ENCODE measurements at regions not wholly inside any gene's neighbourhood (a gene's known extent, or its start where the extent isn't known, plus 50 kb on each side); places are given as distances from the start of the nearest gene placed in this dataset.

- H3K27ac ChIP-seq: no peak overlapping the region
- H3K36me3 ChIP-seq (ENCODE audit: insufficient read depth, low read length): no peaks in the 10 kb centered on the region
- DNase-seq (ENCODE audit: low read depth, low spot score): no peak
- H3K9ac ChIP-seq (ENCODE audit: insufficient read length): no peak overlapping the region
- TF ChIP-seq POLR2AphosphoS5 (IDR thresholded peaks at IDR 0.05; ENCODE audit: borderline replicate concordance, low read depth, low read length) (no peak), EZH2 (IDR thresholded peaks at IDR 0.05) (no peak), FOXP2 (optimal IDR thresholded peaks at IDR 0.05; ENCODE audit: control extremely low read depth, extremely low read length, insufficient read depth) (no peak)
- no peak overlapping the region for H3K4me3 ChIP-seq
- no peaks in the 10 kb centered on the region for H3K9me3 ChIP-seq (ENCODE audit: low read depth, low read length)
These were observed 114.0 kb downstream of the SPANXN4 start for GRCh38 chrX:143139681-143140080.

GRCh38 chrX:143121477-143121876 lies 95.7 kb downstream of the SPANXN4 start:
- TF ChIP-seq FOXP2 (optimal IDR thresholded peaks at IDR 0.05; ENCODE audit: control extremely low read depth, extremely low read length, insufficient read depth) (no peak), POLR2AphosphoS5 (IDR thresholded peaks at IDR 0.05; ENCODE audit: borderline replicate concordance, low read depth, low read length) (no peak), EZH2 (IDR thresholded peaks at IDR 0.05) (no peak)
- H3K4me3 ChIP-seq: no peak overlapping the region
- no peaks in the 10 kb centered on the region for H3K36me3 ChIP-seq (ENCODE audit: insufficient read depth, low read length)
- no peak overlapping the region for H3K27ac ChIP-seq
- no peak overlapping the region for H3K9ac ChIP-seq (ENCODE audit: insufficient read length)
- H3K9me3 ChIP-seq (ENCODE audit: low read depth, low read length): no peaks in the 10 kb centered on the region
- DNase-seq (ENCODE audit: low read depth, low spot score): no peak

GRCh38 chrX:143115466-143115865 lies 89.7 kb downstream of the SPANXN4 start:
- H3K4me3 ChIP-seq: no peak overlapping the region
- TF ChIP-seq EZH2 (IDR thresholded peaks at IDR 0.05): no peak
- TF ChIP-seq FOXP2 (optimal IDR thresholded peaks at IDR 0.05; ENCODE audit: control extremely low read depth, extremely low read length, insufficient read depth): no peak
- TF ChIP-seq POLR2AphosphoS5 (IDR thresholded peaks at IDR 0.05; ENCODE audit: borderline replicate concordance, low read depth, low read length): no peak
- no peak for DNase-seq (ENCODE audit: low read depth, low spot score)
- no peaks in the 10 kb centered on the region for H3K9me3 ChIP-seq (ENCODE audit: low read depth, low read length)
- no peak overlapping the region for H3K27ac ChIP-seq
- H3K36me3 ChIP-seq (ENCODE audit: insufficient read depth, low read length): no peaks in the 10 kb centered on the region
- H3K9ac ChIP-seq (ENCODE audit: insufficient read length): no peak overlapping the region

- H3K4me3 ChIP-seq: no peak overlapping the region
- H3K9me3 ChIP-seq (ENCODE audit: low read depth, low read length): no peaks in the 10 kb centered on the region
- no peak overlapping the region for H3K9ac ChIP-seq (ENCODE audit: insufficient read length)
- no peaks in the 10 kb centered on the region for H3K36me3 ChIP-seq (ENCODE audit: insufficient read depth, low read length)
- no peak for TF ChIP-seq POLR2AphosphoS5 (IDR thresholded peaks at IDR 0.05; ENCODE audit: borderline replicate concordance, low read depth, low read length)
- TF ChIP-seq FOXP2 (optimal IDR thresholded peaks at IDR 0.05; ENCODE audit: control extremely low read depth, extremely low read length, insufficient read depth): no peak
- no peak for TF ChIP-seq EZH2 (IDR thresholded peaks at IDR 0.05)
- no peak for DNase-seq (ENCODE audit: low read depth, low spot score)
- no peak overlapping the region for H3K27ac ChIP-seq
These were observed 70.1 kb downstream of the SPANXN4 start for GRCh38 chrX:143095816-143096215.

- no peaks in the 10 kb centered on the region for H3K36me3 ChIP-seq (ENCODE audit: insufficient read depth, low read length)
- no peak overlapping the region for H3K9ac ChIP-seq (ENCODE audit: insufficient read length)
- no peak overlapping the region for H3K4me3 ChIP-seq
- H3K9me3 ChIP-seq (ENCODE audit: low read depth, low read length): no peaks in the 10 kb centered on the region
- DNase-seq (ENCODE audit: low read depth, low spot score): no peak
- TF ChIP-seq FOXP2 (optimal IDR thresholded peaks at IDR 0.05; ENCODE audit: control extremely low read depth, extremely low read length, insufficient read depth) (no peak), EZH2 (IDR thresholded peaks at IDR 0.05) (no peak), POLR2AphosphoS5 (IDR thresholded peaks at IDR 0.05; ENCODE audit: borderline replicate concordance, low read depth, low read length) (no peak)
- no peak overlapping the region for H3K27ac ChIP-seq
These were observed 69.6 kb downstream of the SPANXN4 start for GRCh38 chrX:143095321-143095720.

- no peak for DNase-seq (ENCODE audit: low read depth, low spot score)
- Histone ChIP-seq H3K36me3 (ENCODE audit: insufficient read depth, low read length) (no peaks in the 10 kb centered on the region), H3K27ac (no peak overlapping the region), H3K9me3 (ENCODE audit: low read depth, low read length) (no peaks in the 10 kb centered on the region), H3K4me3 (no peak overlapping the region), H3K9ac (ENCODE audit: insufficient read length) (no peak overlapping the region)
- TF ChIP-seq FOXP2 (optimal IDR thresholded peaks at IDR 0.05; ENCODE audit: control extremely low read depth, extremely low read length, insufficient read depth): no peak
- no peak for TF ChIP-seq POLR2AphosphoS5 (IDR thresholded peaks at IDR 0.05; ENCODE audit: borderline replicate concordance, low read depth, low read length)
- no peak for TF ChIP-seq EZH2 (IDR thresholded peaks at IDR 0.05)
These were observed 68.8 kb downstream of the SPANXN4 start for GRCh38 chrX:143094417-143095023.
